ENCODE measurements at regions not wholly inside any gene's neighbourhood (a gene's known extent, or its start where the extent isn't known, plus 50 kb on each side); places are given as distances from the start of the nearest gene placed in this dataset.

DNA sequence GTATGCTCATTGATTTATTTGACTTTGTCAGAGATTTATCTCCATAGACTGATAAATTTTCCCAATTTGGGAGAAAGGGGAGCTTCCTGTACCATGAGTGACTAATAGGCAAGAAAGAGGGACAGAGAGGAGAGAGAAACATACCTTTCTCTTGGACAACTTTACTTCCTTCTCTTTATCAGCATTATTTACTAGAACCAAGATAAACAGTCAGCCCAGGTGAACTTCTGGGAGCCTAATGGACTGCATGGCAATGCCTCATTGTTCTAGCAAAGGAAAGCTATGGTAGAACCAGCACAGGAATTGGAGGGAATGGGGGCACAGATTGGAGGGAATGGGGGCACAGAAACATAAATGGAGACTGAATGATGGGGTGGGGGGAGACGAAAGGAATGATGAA, 63.4 kb upstream of the STXBP6 start (continued):
- TF ChIP-seq ZNF207 (IDR thresholded peaks at IDR 0.05; ENCODE audit: borderline replicate concordance): no peak
- no peak for TF ChIP-seq TBP (CRISPR knock-in tag; IDR thresholded peaks at IDR 0.05)
- TF ChIP-seq ZFYVE20 (CRISPR knock-in tag; IDR thresholded peaks at IDR 0.05; ENCODE audit: borderline replicate concordance, low read depth): no peak

GRCh38 chr14:25111061-25111601, 61.2 kb upstream of the STXBP6 start:
- no peak overlapping the region for H3K4me3 ChIP-seq (replicated peaks in 1 of 3; ENCODE audit: insufficient read depth in 1 of 3, low read depth in 2 of 3, low read length in 3 of 3)
- no peak overlapping the region for H2AFZ ChIP-seq (ENCODE audit: low read length)
- H3K9me3 ChIP-seq (ENCODE audit: low read length): no peaks in the 10 kb centered on the region
- no peak overlapping the region for H3K27ac ChIP-seq (ENCODE audit: extremely low read length, insufficient read depth, low read length)
- H3K79me2 ChIP-seq (ENCODE audit: insufficient read depth, low read length): no peaks in the 10 kb centered on the region
- POLR2A ChIA-PET: no interaction called here
- no peak for TF ChIP-seq MBNL3 (CRISPR knock-in tag; conservative IDR thresholded peaks at IDR 0.05)
- TF ChIP-seq XRCC5 (optimal IDR thresholded peaks at IDR 0.05; ENCODE audit: low read length): peak; percentile 11
- TF ChIP-seq, protein P1, sequence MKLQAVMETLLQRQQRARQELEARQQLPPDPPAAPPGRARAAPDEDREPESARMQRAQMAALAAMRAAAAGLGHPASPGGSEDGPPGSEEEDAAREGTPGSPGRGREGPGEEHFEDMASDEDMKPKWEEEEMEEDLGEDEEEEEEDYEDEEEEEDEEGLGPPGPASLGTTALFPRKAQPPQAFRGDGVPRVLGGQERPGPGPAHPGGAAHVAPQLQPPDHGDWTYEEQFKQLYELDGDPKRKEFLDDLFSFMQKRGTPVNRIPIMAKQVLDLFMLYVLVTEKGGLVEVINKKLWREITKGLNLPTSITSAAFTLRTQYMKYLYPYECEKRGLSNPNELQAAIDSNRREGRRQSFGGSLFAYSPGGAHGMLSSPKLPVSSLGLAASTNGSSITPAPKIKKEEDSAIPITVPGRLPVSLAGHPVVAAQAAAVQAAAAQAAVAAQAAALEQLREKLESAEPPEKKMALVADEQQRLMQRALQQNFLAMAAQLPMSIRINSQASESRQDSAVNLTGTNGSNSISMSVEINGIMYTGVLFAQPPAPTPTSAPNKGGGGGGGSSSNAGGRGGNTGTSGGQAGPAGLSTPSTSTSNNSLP (IDR thresholded peaks at IDR 0.05; ENCODE audit: low read depth, low read length): peak; percentile 16; the same call in 1 of the 2 replicates
- no peak for TF ChIP-seq EED (CRISPR knock-in tag; IDR thresholded peaks at IDR 0.05)
- TF ChIP-seq RBAK (CRISPR knock-in tag; IDR thresholded peaks at IDR 0.05): no peak
- intact Hi-C loops (cut with micrococcal nuclease; ENCODE audit: unreplicated experiment) (no loop called here), in situ Hi-C loops (cut with HindIII; ENCODE audit: extremely low pct_ligation_motif_present, low pct_unique_long_range_greater_than_20kb) (no loop called here)
- no peaks in the 10 kb centered on the region for H3K27me3 ChIP-seq (ENCODE audit: control insufficient read depth in 1 of 2, insufficient read depth in 2 of 2, low read length in 2 of 2)
- peak; percentile 56 for DNase-seq (ENCODE audit: low spot score)
- 4% methylated on average over 2 of the region's 2 CpGs for WGBS (ENCODE audit: low lambda C conversion rate)
- no peak for FAIRE-seq
- no peaks in the 10 kb centered on the region for H3K36me3 ChIP-seq (replicated peaks in 1 of 2; ENCODE audit: control insufficient read depth in 1 of 2, insufficient read depth in 2 of 2, low read length in 2 of 2)
- no peak overlapping the region for H3K9ac ChIP-seq (ENCODE audit: insufficient read depth, low read depth, low read length)
- CTCF ChIA-PET (ENCODE audit: low intra/inter-chr PET ratio, low total read pairs): no interaction called here
- no peaks in the 10 kb centered on the region for H3K4me1 ChIP-seq (ENCODE audit: insufficient read depth, low read length)
- no peak overlapping the region for H3K4me2 ChIP-seq (ENCODE audit: low read depth, low read length)
- no peaks in the 10 kb centered on the region for H4K20me1 ChIP-seq (ENCODE audit: insufficient read depth, low read length)
- BruUV-seq (replicated peaks): no TSS peak
- ATAC-seq: peak; percentile 61

All from HepG2 (cell line).